HG03039 (cell line): ENCODE measurements at regions not wholly inside any gene's neighbourhood (a gene's known extent, or its start where the extent isn't known, plus 50 kb on each side); places are given as distances from the start of the nearest gene placed in this dataset.

Experiments
- ATAC-seq: cut with Tn5 transposase; IDR thresholded peaks from one replicate; pipeline ENCODE4 v1.9.1; 2021; ENCODE audit warnings: mild to moderate bottlenecking, moderate library complexity; ENCODE audit not compliant: unreplicated experiment

GRCh38 chr20:50399917-50400704 is 110.1 kb upstream of the PTPN1 start:
- ATAC-seq: no peak

- no peak for ATAC-seq
Measured at GRCh38 chr20:50400705-50401586, 109.2 kb upstream of the PTPN1 start.

GRCh38 chr20:50401587-50402418 is 108.4 kb upstream of the PTPN1 start:
- ATAC-seq: no peak

GRCh38 chr20:50403565-50404418 is 106.4 kb upstream of the PTPN1 start:
- ATAC-seq: no peak

- no peak for ATAC-seq
Measured at GRCh38 chr20:50404419-50405234, 105.6 kb upstream of the PTPN1 start.

GRCh38 chr20:50405235-50405914 is 104.8 kb upstream of the PTPN1 start:
- no peak for ATAC-seq

GRCh38 chr20:50405915-50406609 is 104.1 kb upstream of the PTPN1 start:
- ATAC-seq: no peak

GRCh38 chr20:50406610-50407136 is 103.5 kb upstream of the PTPN1 start:
- ATAC-seq: no peak

GRCh38 chr20:50408526-50409364 is 101.4 kb upstream of the PTPN1 start:
- no peak for ATAC-seq

- ATAC-seq: no peak
Measured at GRCh38 chr20:50409495-50409894, 100.7 kb upstream of the PTPN1 start.

GRCh38 chr20:50410343-50410742 is 99.8 kb upstream of the PTPN1 start:
- ATAC-seq: no peak

- no peak for ATAC-seq
Measured at GRCh38 chr20:50412069-50412468, 98.1 kb upstream of the PTPN1 start.

- ATAC-seq: no peak
Measured at GRCh38 chr20:50412499-50412898, 97.7 kb upstream of the PTPN1 start.

GRCh38 chr20:50413088-50413500 is 97.1 kb upstream of the PTPN1 start:
- no peak for ATAC-seq

GRCh38 chr20:50415021-50415515 is 95.1 kb upstream of the PTPN1 start:
- ATAC-seq: no peak

- ATAC-seq: no peak
Measured at GRCh38 chr20:50415516-50416268, 94.5 kb upstream of the PTPN1 start.
